SK-MEL-5 (cell line): ENCODE measurements at regions not wholly inside any gene's neighbourhood (a gene's known extent, or its start where the extent isn't known, plus 50 kb on each side); places are given as distances from the start of the nearest gene placed in this dataset.

ENCODE experiments used
- DNase-seq: peaks from one replicate; pipeline ENCODE4 v3.0.0-alpha.2; 2016; ENCODE audit warnings: low read depth, low spot score
- in situ Hi-C: cut with HindIII; loops from 2 replicates; pipeline ENCODE4 v1.10.0; 2016; ENCODE audit warnings: low sequenced_read_pairs, high pct_unique_total_duplicates, low pct_unique_long_range_greater_than_20kb

GRCh38 chrX:110985470-110985869, 110.5 kb upstream of the PAK3 start:
- DNase-seq = no peak
- in situ Hi-C loops = no loop called here

GRCh38 chrX:110983024-110983423, 113.0 kb upstream of the PAK3 start:
- in situ Hi-C loops = no loop called here
- DNase-seq = no peak

GRCh38 chrX:110966839-110967238, 129.2 kb upstream of the PAK3 start:
- in situ Hi-C loops = no loop called here
- peak; percentile 1 for DNase-seq

- in situ Hi-C loops = no loop called here
- no peak for DNase-seq
These were observed 129.9 kb upstream of the PAK3 start for GRCh38 chrX:110966091-110966454.

- in situ Hi-C loops = no loop called here
- DNase-seq = no peak
These were observed 130.4 kb upstream of the PAK3 start for GRCh38 chrX:110965409-110966090.

GRCh38 chrX:110964786-110965185, 131.2 kb upstream of the PAK3 start:
- no peak for DNase-seq
- in situ Hi-C loops = no loop called here

GRCh38 chrX:110962451-110962850, 133.5 kb upstream of the PAK3 start:
- in situ Hi-C loops = no loop called here
- DNase-seq = no peak

- in situ Hi-C loops = no loop called here
- DNase-seq = no peak
These were observed 140.3 kb upstream of the PAK3 start for GRCh38 chrX:110955706-110956105.

- DNase-seq = no peak
- in situ Hi-C loops = no loop called here
These were observed 141.4 kb upstream of the PAK3 start for GRCh38 chrX:110954428-110955100.

GRCh38 chrX:110951472-110952269, 144.3 kb upstream of the PAK3 start:
- no peak for DNase-seq
- in situ Hi-C loops = no loop called here

- no peak for DNase-seq
- in situ Hi-C loops = no loop called here
These were observed 149.4 kb upstream of the CHRDL1 start for GRCh38 chrX:110944751-110945675.

- in situ Hi-C loops = no loop called here
- no peak for DNase-seq
These were observed 148.7 kb upstream of the CHRDL1 start for GRCh38 chrX:110944311-110944750.

GRCh38 chrX:110941906-110942305, 146.3 kb upstream of the CHRDL1 start:
- in situ Hi-C loops = no loop called here
- DNase-seq = no peak

- no peak for DNase-seq
- in situ Hi-C loops = no loop called here
These were observed 143.5 kb upstream of the CHRDL1 start for GRCh38 chrX:110938977-110939732.

- no peak for DNase-seq
- in situ Hi-C loops = no loop called here
These were observed 129.3 kb upstream of the CHRDL1 start for GRCh38 chrX:110924871-110925270.

GRCh38 chrX:110920991-110921390, 125.4 kb upstream of the CHRDL1 start:
- DNase-seq = no peak
- in situ Hi-C loops = no loop called here

GRCh38 chrX:110915570-110915969, 120.0 kb upstream of the CHRDL1 start:
- in situ Hi-C loops = no loop called here
- no peak for DNase-seq
